ENCODE measurements at regions not wholly inside any gene's neighbourhood (a gene's known extent, or its start where the extent isn't known, plus 50 kb on each side); places are given as distances from the start of the nearest gene placed in this dataset.

DNA sequence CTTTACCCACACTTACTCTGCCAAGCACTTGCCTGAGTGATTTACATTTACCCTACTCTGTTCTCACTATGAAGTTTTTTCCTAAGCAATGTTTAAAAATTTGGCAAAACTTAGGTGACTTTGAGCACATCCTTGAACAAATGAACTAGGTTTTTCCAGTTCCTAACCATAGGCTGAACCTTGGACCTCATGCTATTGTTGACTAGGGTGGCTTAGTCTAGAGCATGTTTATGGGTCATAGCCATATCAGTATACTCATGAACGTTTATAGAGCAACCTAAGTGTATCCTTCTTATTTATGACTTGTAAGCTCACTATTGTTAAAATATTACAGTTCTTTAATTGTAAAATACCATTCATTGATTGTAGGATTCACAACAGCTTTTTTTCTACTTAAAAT is 85.0 kb upstream of the KRR1 start:
- H3K27ac ChIP-seq = no peak overlapping the region
- no peak overlapping the region for H3K4me3 ChIP-seq
- TF ChIP-seq, protein P1, sequence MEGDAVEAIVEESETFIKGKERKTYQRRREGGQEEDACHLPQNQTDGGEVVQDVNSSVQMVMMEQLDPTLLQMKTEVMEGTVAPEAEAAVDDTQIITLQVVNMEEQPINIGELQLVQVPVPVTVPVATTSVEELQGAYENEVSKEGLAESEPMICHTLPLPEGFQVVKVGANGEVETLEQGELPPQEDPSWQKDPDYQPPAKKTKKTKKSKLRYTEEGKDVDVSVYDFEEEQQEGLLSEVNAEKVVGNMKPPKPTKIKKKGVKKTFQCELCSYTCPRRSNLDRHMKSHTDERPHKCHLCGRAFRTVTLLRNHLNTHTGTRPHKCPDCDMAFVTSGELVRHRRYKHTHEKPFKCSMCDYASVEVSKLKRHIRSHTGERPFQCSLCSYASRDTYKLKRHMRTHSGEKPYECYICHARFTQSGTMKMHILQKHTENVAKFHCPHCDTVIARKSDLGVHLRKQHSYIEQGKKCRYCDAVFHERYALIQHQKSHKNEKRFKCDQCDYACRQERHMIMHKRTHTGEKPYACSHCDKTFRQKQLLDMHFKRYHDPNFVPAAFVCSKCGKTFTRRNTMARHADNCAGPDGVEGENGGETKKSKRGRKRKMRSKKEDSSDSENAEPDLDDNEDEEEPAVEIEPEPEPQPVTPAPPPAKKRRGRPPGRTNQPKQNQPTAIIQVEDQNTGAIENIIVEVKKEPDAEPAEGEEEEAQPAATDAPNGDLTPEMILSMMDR (IDR thresholded peaks at IDR 0.05) = no peak
- no peak for DNase-seq (ENCODE audit: low spot score)

DNA sequence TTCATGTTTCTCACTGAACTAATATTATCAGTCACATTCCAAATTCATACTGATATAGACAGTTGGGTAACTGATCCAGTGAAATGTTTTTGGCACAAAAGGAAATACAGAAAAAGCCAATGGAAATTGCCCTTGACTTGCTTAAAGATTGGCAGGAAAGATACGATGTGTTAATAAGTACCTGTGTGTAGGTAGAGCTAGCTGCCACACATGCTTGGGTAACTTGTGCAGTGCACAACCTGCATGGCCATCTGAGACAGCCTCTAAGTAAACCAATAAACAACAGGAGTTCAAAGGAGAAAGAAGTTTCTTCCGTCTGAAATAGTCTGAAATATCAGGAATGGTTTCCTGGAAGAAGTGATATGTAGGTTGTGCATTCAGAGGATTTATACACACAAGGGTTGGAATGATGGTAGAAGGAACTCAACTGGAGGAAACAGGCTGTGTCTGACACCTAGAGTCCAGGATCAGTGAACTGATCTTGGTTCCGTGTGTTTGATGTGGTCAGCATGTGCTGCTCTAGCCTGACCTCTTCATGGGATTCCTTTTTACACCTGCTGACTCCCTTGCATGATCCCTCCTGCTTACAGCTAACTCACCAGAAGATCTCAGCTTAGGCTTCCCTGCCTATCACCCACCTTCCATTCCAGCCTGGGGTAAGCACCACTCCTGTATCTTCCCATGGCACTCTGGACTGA is 81.4 kb upstream of the KRR1 start:
- DNase-seq (ENCODE audit: low spot score) = no peak
- Histone ChIP-seq H3K27ac (no peak overlapping the region), H3K4me3 (no peak overlapping the region)
- TF ChIP-seq, protein P1 (IDR thresholded peaks at IDR 0.05) = no peak

DNA sequence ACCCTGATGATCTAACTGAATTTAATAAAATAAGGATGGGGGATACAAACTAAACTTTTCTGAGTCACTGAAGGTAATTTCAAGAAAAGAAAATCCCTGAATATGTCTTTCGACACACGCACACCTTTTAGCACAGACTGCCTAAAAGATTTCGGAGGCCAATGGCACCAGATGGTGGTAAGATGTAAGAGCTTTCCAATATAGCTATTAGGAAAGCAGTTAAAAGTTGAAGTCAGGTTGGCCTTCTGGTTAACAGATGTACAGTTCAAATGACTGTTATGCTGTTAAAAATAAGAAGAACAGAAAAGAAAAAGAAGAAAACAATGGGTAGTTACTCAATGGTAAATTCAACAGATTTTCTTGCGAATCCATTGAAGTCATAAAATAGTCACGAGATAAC is 80.7 kb upstream of the KRR1 start:
- DNase-seq (ENCODE audit: low spot score) = no peak
- TF ChIP-seq, protein P1 (IDR thresholded peaks at IDR 0.05) = no peak

DNA sequence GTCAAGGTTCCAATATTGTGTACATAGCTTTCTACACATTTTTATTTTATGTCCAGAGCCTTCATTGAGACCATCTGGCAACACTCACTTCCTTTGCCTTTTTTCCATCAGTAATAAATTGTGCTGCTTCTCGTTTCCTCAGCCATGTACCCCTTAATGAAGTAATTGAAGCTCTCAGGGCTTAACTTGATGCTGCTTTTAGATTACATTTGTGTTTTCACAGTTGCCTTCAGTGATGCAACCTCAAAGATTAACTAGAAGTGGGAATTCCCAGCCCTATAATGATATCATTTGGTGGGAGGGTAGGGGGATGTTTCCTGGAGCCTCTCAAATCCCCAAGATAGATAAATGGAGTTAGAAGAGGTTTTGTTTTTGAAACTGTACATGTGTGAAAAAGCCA is 80.2 kb upstream of the KRR1 start:
- Histone ChIP-seq H3K4me3 (no peak overlapping the region), H3K27ac (no peak overlapping the region)
- TF ChIP-seq, protein P1 (IDR thresholded peaks at IDR 0.05) = no peak
- DNase-seq (ENCODE audit: low spot score) = no peak

More for the DNA sequence above, 80.7 kb upstream of the KRR1 start:
- H3K27ac ChIP-seq = no peak overlapping the region
- H3K4me3 ChIP-seq = no peak overlapping the region

DNA sequence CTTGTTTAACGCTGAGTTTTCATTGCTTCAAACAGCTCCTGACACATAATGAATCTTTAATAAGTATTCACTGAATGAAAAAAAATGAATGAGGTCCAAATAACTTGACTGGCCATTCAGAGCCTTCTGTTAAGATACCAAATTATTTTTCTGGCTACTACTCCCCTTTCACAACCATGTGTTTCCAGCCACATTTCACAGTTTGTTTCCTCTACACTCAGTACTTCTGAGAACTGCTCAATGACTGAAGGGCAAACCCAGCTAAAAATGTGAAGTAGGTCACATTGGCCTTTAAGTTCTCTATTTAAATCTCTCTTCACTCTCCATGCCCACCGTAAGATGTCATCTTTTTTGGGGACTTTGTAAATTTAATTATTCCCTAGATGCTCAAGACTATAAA is 78.4 kb upstream of the KRR1 start:
- Histone ChIP-seq H3K27ac (no peak overlapping the region), H3K4me3 (no peak overlapping the region)
- DNase-seq (ENCODE audit: low spot score) = no peak
- TF ChIP-seq, protein P1 (IDR thresholded peaks at IDR 0.05) = no peak

DNA sequence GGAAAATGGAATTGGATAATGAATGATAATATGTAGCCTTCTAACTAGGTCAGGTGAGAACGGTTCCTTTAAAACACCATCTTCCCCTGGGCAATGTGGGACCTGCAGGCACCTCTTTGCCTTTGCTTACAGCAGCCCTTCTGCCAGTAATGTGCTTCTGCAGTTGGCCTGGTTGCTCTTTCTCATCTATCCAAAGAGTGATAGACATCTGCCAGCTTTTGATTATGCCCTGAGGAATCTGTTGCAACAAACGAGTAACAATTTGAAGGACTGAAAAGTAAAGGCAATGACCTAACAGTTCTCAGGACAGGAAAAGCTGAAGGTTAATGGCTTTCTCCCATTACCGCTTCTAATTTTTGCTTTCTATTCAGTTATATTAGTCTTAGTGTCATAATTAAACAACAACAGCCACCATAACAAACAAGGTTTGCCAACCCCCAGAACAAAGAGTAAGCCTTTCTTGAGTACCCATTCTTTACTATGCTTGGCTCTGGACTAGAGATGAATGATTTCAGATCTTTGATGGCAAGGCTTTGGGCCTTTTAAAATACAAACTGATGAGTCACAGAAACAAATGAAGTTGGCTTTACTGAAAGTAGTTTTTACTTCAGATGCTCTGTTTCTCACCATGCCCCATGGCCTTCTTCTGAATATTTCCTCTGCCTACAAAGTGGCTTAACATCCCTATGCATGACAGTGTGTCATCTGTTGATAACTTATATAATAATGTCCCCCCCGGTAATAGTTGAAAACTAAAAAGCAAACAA is 76.1 kb upstream of the KRR1 start:
- no peak overlapping the region for H3K27ac ChIP-seq
- TF ChIP-seq, protein P1 (IDR thresholded peaks at IDR 0.05) = no peak
- DNase-seq (ENCODE audit: low spot score) = no peak
- no peak overlapping the region for H3K4me3 ChIP-seq

DNA sequence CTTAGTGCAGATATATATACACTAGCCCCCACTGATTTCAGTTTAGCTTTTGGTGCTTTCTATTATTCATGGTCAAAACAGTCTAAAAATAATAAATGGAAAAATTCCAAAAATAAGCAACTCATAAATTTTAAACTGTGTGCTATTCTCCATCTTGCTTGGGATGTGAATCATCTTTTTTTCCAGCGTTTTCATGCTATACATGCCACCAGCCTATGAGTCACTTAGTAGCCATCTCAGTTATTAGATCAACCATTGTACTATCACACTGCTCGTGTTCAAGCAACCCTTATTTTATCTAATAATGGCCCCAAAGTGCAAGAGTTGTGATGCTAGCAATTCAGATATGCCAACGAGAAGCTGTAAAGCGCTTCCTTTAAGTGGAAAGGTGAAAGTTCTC is 73.9 kb upstream of the KRR1 start:
- H3K4me3 ChIP-seq = no peak overlapping the region
- no peak overlapping the region for H3K27ac ChIP-seq
- no peak for DNase-seq (ENCODE audit: low spot score)
- TF ChIP-seq, protein P1 (IDR thresholded peaks at IDR 0.05) = no peak

Data from coronary artery (tissue), 2 donors.